A673 (cell line): ENCODE measurements at regions not wholly inside any gene's neighbourhood (a gene's known extent, or its start where the extent isn't known, plus 50 kb on each side); places are given as distances from the start of the nearest gene placed in this dataset.

Source experiments
- BruUV-seq: library from RNA; stranded (reverse); fragments of 400-500 nt; replicated peaks from 2 replicates; lab custom pipeline; 2021; lab: Mats Ljungman, UMichigan
- CTCF ChIA-PET: fragments of 300-600 bp; sonication (Branson Sonifier 250); formaldehyde crosslinking; loops from one replicate; lab custom pipeline; 2022; ENCODE audit warnings: antibody characterized with exemption; lab: Charles Lee
- POLR2A ChIA-PET: fragments of 300-600 bp; sonication (Branson Sonifier 250); formaldehyde crosslinking; loops from one replicate; lab custom pipeline; 2022; ENCODE audit warnings: antibody characterized with exemption; ENCODE audit not compliant: low non-redundant PET; lab: Charles Lee
- DNase-seq: peaks from one replicate; pipeline ENCODE4 v3.0.0-alpha.2; 2015; ENCODE audit warnings: low spot score
- H3K27ac ChIP-seq: fragments of 200-600 bp; sonication (generic); 2 replicates; pipeline ENCODE4 v1.5.1; 2016; ENCODE audit warnings: mixed run types, low read depth, mild to moderate bottlenecking, mixed read lengths, antibody characterized with exemption, low read length; ENCODE audit not compliant: poor library complexity, severe bottlenecking
- H3K27me3 ChIP-seq: fragments of 200-600 bp; sonication (generic); replicated peaks from 2 replicates; pipeline ENCODE4 v1.6.1; 2017; ENCODE audit warnings: mixed run types, low read depth, mild to moderate bottlenecking, mixed read lengths, antibody characterized with exemption, low read length; ENCODE audit not compliant: insufficient read depth, poor library complexity
- H3K36me3 ChIP-seq: fragments of 200-600 bp; sonication (generic); 2 replicates; pipeline ENCODE4 v1.6.1; 2016; ENCODE audit warnings: mixed run types, mild to moderate bottlenecking, mixed read lengths, antibody characterized with exemption, low read length; ENCODE audit not compliant: insufficient read depth, poor library complexity, severe bottlenecking
- H3K4me1 ChIP-seq: fragments of 200-600 bp; sonication (generic); 2 replicates; pipeline ENCODE4 v1.6.1; 2017; ENCODE audit warnings: mixed run types, mild to moderate bottlenecking, mixed read lengths, antibody characterized with exemption, low read length; ENCODE audit not compliant: insufficient read depth, poor library complexity, severe bottlenecking
- H3K4me3 ChIP-seq: fragments of 200-600 bp; sonication (generic); 2 replicates; pipeline ENCODE4 v1.5.1; 2016; ENCODE audit warnings: low read depth, mixed run types, mild to moderate bottlenecking, mixed read lengths, low read length; ENCODE audit not compliant: poor library complexity, severe bottlenecking
- H3K9me3 ChIP-seq: fragments of 200-600 bp; sonication (generic); 2 replicates; pipeline ENCODE4 v1.6.1; 2016; ENCODE audit warnings: mixed run types, low read depth, mild to moderate bottlenecking, mixed read lengths, antibody characterized with exemption, low read length; ENCODE audit not compliant: poor library complexity, severe bottlenecking
- EZH2 ChIP-seq: fragments of 200-600 bp; sonication (generic); IDR thresholded peaks from 2 replicates; pipeline ENCODE4 v1.6.1; 2017; ENCODE audit warnings: borderline replicate concordance, low read depth, mild to moderate bottlenecking, mixed read lengths, antibody characterized with exemption, low read length; ENCODE audit not compliant: poor library complexity, severe bottlenecking
- intact Hi-C: fragments of 100-400 bp; cut with micrococcal nuclease; formaldehyde crosslinking; loops from one replicate; pipeline ENCODE4 v1.10.0; 2022; ENCODE audit not compliant: unreplicated experiment
- TF ChIP-seq, protein P1 (sequence below): fragments of 300-800, 200-600 bp; sonication (generic); conservative IDR thresholded peaks from 2 replicates; pipeline ENCODE4 v1.5.1; 2017; ENCODE audit warnings: low read depth, mild to moderate bottlenecking, antibody characterized with exemption, low read length, moderate library complexity, mixed read lengths

DNA sequence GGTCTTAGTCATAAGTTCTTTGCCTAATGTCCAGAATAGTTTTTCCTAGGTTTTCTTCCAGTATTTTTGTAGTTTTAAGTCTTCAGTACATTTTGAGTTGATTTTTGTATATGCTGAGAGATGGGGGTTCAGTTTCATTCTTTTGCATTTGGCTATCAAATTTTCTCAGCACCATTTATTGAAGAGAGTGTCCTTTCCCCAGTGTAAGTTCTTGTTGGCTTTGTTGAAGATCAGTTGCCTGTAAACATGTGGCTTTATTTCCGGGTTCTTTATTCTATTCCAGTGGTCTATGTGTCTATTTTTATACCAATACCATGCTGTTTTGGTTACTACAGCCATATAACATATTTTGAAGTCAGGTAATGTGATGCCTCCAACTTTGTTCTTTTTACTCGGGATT lies 87.5 kb upstream of the MYCN start:
- TF ChIP-seq, protein P1, sequence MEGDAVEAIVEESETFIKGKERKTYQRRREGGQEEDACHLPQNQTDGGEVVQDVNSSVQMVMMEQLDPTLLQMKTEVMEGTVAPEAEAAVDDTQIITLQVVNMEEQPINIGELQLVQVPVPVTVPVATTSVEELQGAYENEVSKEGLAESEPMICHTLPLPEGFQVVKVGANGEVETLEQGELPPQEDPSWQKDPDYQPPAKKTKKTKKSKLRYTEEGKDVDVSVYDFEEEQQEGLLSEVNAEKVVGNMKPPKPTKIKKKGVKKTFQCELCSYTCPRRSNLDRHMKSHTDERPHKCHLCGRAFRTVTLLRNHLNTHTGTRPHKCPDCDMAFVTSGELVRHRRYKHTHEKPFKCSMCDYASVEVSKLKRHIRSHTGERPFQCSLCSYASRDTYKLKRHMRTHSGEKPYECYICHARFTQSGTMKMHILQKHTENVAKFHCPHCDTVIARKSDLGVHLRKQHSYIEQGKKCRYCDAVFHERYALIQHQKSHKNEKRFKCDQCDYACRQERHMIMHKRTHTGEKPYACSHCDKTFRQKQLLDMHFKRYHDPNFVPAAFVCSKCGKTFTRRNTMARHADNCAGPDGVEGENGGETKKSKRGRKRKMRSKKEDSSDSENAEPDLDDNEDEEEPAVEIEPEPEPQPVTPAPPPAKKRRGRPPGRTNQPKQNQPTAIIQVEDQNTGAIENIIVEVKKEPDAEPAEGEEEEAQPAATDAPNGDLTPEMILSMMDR = no peak
- no peak for TF ChIP-seq EZH2

DNA sequence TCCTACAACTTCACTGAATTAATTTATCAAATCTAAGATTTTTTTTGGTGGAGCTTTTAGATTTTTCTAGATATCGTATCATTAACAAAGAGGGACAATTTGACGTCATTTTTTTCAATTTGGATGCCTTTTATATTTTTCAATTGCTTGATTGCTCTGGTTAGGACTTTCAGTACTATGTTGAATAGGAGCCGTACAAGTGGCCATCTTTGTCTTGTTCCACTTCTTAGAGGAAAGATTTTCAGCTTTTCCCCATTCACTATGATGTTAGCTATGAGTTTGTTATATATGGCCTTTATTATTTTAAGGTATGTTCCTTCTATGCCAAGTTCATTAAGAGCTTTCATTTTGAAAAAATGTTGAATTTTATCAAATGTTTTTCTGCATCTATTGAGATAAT lies 86.4 kb upstream of the MYCN start:
- intact Hi-C loops = no loop called here
- BruUV-seq = no TSS peak
- ChIA-PET POLR2A (no interaction called here), CTCF (no interaction called here)
- Histone ChIP-seq H3K4me3 (no peak overlapping the region), H3K27ac (no peak overlapping the region), H3K4me1 (no peaks in the 10 kb centered on the region), H3K9me3 (no peaks in the 10 kb centered on the region), H3K27me3 (no peaks in the 10 kb centered on the region), H3K36me3 (no peaks in the 10 kb centered on the region)
- TF ChIP-seq, protein P1 = no peak
- no peak for TF ChIP-seq EZH2
- DNase-seq = no peak

More for the DNA sequence above, 87.5 kb upstream of the MYCN start:
- POLR2A ChIA-PET = no interaction called here
- H3K4me1 ChIP-seq = no peaks in the 10 kb centered on the region
- H3K4me3 ChIP-seq = no peak overlapping the region
- no TSS peak for BruUV-seq
- no peak for DNase-seq
- intact Hi-C loops = no loop called here
- no peaks in the 10 kb centered on the region for H3K27me3 ChIP-seq
- no peaks in the 10 kb centered on the region for H3K9me3 ChIP-seq
- no peaks in the 10 kb centered on the region for H3K36me3 ChIP-seq
- H3K27ac ChIP-seq = no peak overlapping the region
- CTCF ChIA-PET = no interaction called here

DNA sequence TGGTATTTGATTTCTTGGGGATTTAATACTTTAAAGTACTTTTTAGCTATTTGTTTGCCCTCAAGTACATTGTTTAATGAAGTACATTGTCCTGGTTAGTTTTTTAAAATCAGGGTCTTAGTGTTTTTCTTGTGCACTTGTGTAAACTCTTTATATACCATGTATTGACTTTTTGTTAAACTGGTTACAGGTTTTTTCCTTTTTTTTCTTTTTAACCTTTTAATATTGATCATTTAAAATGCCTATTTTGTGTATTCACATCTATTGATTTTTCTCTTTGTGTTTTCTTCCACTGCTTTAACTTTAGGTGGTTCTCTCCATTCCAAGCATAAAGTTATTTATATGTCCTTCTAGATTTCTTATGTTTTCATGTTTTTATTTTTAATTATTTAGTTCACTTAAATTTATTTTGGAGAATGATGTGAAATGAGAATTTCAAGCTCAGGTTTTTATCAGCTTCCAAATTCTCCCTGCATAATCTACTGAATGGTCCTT lies 84.5 kb upstream of the MYCN start:
- BruUV-seq = no TSS peak
- Histone ChIP-seq H3K4me3 (no peak overlapping the region), H3K27me3 (peaks cover 5% of the 10 kb centered on the region), H3K27ac (no peak overlapping the region), H3K4me1 (no peaks in the 10 kb centered on the region), H3K36me3 (no peaks in the 10 kb centered on the region), H3K9me3 (no peaks in the 10 kb centered on the region)
- TF ChIP-seq, protein P1 = no peak
- no peak for TF ChIP-seq EZH2
- DNase-seq = no peak
- ChIA-PET CTCF (no interaction called here), POLR2A (no interaction called here)
- intact Hi-C loops = no loop called here
